IMR-90 (cell line): ENCODE measurements at regions not wholly inside any gene's neighbourhood (a gene's known extent, or its start where the extent isn't known, plus 50 kb on each side); places are given as distances from the start of the nearest gene placed in this dataset.

Experiments
- ATAC-seq: fragments of 200-7000 bp; cut with Tn5 transposase; 2 replicates; pipeline ENCODE4 v1.9.1; 2020; ENCODE audit warnings: low read depth, mild to moderate bottlenecking, moderate library complexity
- BruUV-seq: library from RNA; stranded (reverse); fragments of 400-500 nt; replicated peaks from 2 replicates; lab custom pipeline; 2021; lab: Mats Ljungman, UMichigan
- CTCF ChIA-PET: fragments of 300-600 bp; formaldehyde crosslinking; extraction: SDS; loops from one replicate; lab custom pipeline; 2021; ENCODE audit warnings: antibody characterized with exemption; lab: Yijun Ruan, JAX
- POLR2A ChIA-PET: fragments of 300-600 bp; sonication (Branson Sonifier 250); formaldehyde crosslinking; loops from one replicate; lab custom pipeline; 2022; ENCODE audit warnings: antibody characterized with exemption; ENCODE audit not compliant: unreplicated experiment; lab: Charles Lee
- DNase-seq: peaks from one replicate; pipeline ENCODE4 v3.0.0; 2013
- H2AFZ ChIP-seq: replicated peaks from 2 replicates; pipeline ENCODE3; 2013; ENCODE audit warnings: low read length, mild to moderate bottlenecking; ENCODE audit not compliant: poor library complexity
- H2AK5ac ChIP-seq: 2 replicates; pipeline ENCODE4 v1.6.1; 2013; ENCODE audit warnings: low read depth, low read length, inconsistent platforms
- H2AK9ac ChIP-seq: replicated peaks from 2 replicates; pipeline ENCODE3; 2013; ENCODE audit warnings: mild to moderate bottlenecking, low read depth, low read length, moderate library complexity; ENCODE audit not compliant: poor library complexity
- H2BK120ac ChIP-seq: 2 replicates; pipeline ENCODE4 v1.6.1; 2013; ENCODE audit warnings: low read depth, low read length, inconsistent platforms
- H2BK15ac ChIP-seq: 3 replicates; pipeline ENCODE4 v1.6.1; 2013; ENCODE audit warnings: low read depth, low read length, inconsistent platforms
- H2BK20ac ChIP-seq: 2 replicates; pipeline ENCODE4 v1.6.1; 2013; ENCODE audit warnings: low read depth, mild to moderate bottlenecking, inconsistent platforms, low read length, moderate library complexity
- H2BK5ac ChIP-seq: 2 replicates; pipeline ENCODE4 v1.6.1; 2013; ENCODE audit warnings: mild to moderate bottlenecking, low read depth, low read length, inconsistent platforms; ENCODE audit not compliant: poor library complexity, severe bottlenecking
- H3K14ac ChIP-seq: replicated peaks from 2 replicates; pipeline ENCODE4 v1.6.1; 2013; ENCODE audit warnings: low read depth, low read length, inconsistent platforms
- H3K18ac ChIP-seq: 2 replicates; pipeline ENCODE4 v1.6.1; 2013; ENCODE audit warnings: low read depth, low read length, control low read depth
- H3K23ac ChIP-seq: 2 replicates; pipeline ENCODE4 v1.6.1; 2013; ENCODE audit warnings: low read depth, low read length, inconsistent platforms
- H3K27ac ChIP-seq: 2 replicates; pipeline ENCODE4 v1.5.1; 2013; ENCODE audit warnings: mild to moderate bottlenecking, control low read depth, low read length; ENCODE audit not compliant: insufficient read depth
- H3K27me3 ChIP-seq: 2 replicates; pipeline ENCODE4 v1.6.1; 2013; ENCODE audit warnings: low read length; ENCODE audit not compliant: control insufficient read depth, insufficient read depth
- H3K36me3 ChIP-seq: 2 replicates; pipeline ENCODE4 v1.6.1; 2013; ENCODE audit warnings: low read length, mixed read lengths; ENCODE audit not compliant: control insufficient read depth, insufficient read depth
- H3K4ac ChIP-seq: 2 replicates; pipeline ENCODE4 v1.6.1; 2013; ENCODE audit warnings: low read depth, low read length, inconsistent platforms
- H3K4me1 ChIP-seq: 2 replicates; pipeline ENCODE4 v1.6.1; 2013; ENCODE audit warnings: low read length, mixed read lengths; ENCODE audit not compliant: control insufficient read depth, insufficient read depth
- H3K4me2 ChIP-seq: 2 replicates; pipeline ENCODE4 v1.6.1; 2013; ENCODE audit warnings: low read depth, mild to moderate bottlenecking, control low read depth, low read length, moderate library complexity
- H3K4me3 ChIP-seq: 2 replicates; pipeline ENCODE4 v1.5.1; 2013; ENCODE audit warnings: low read depth, mild to moderate bottlenecking, control low read depth, low read length, moderate library complexity; ENCODE audit not compliant: insufficient read depth
- H3K56ac ChIP-seq: 2 replicates; pipeline ENCODE4 v1.6.1; 2013; ENCODE audit warnings: low read length, inconsistent platforms; ENCODE audit not compliant: insufficient read depth; ENCODE audit errors: extremely low read depth
- H3K79me1 ChIP-seq, 2 experiments: 2 replicates each; pipeline ENCODE4 v1.6.1; 2013; ENCODE audit warnings: low read length in 2 of 2, inconsistent platforms in 1 of 2, low read depth in 1 of 2
- H3K9ac ChIP-seq: 2 replicates; pipeline ENCODE4 v1.6.1; 2013; ENCODE audit warnings: low read depth, low read length, control low read depth
- H3K9me1 ChIP-seq: 2 replicates; pipeline ENCODE4 v1.6.1; 2013; ENCODE audit warnings: low read length, inconsistent platforms; ENCODE audit not compliant: insufficient read depth
- H3K9me3 ChIP-seq: 2 replicates; pipeline ENCODE4 v1.6.1; 2013; ENCODE audit warnings: low read length; ENCODE audit not compliant: control insufficient read depth, insufficient read depth
- H4K20me1 ChIP-seq: 2 replicates; pipeline ENCODE4 v1.6.1; 2013; ENCODE audit warnings: low read length, inconsistent platforms; ENCODE audit not compliant: insufficient read depth
- H4K5ac ChIP-seq: 2 replicates; pipeline ENCODE4 v1.6.1; 2013; ENCODE audit warnings: mild to moderate bottlenecking, low read depth, low read length, control low read depth
- H4K8ac ChIP-seq, 2 experiments: 2 replicates each; pipeline ENCODE4 v1.6.1; 2013; ENCODE audit warnings: low read depth in 2 of 2, low read length in 2 of 2, control low read depth in 1 of 2, inconsistent platforms in 1 of 2
- H4K91ac ChIP-seq: 2 replicates; pipeline ENCODE4 v1.6.1; 2013; ENCODE audit warnings: low read depth, low read length, inconsistent platforms; ENCODE audit not compliant: insufficient read depth
- BHLHE40 ChIP-seq: fragments of 150-350 bp; IDR thresholded peaks from 2 replicates; pipeline ENCODE4 v1.6.1; 2016; ENCODE audit warnings: mild to moderate bottlenecking, low read depth, low read length
- CEBPB ChIP-seq: IDR thresholded peaks from 2 replicates; pipeline ENCODE4 v1.6.1; 2012; ENCODE audit warnings: low read depth, low read length, improper control_type of control experiment
- CHD1 ChIP-seq: IDR thresholded peaks from 2 replicates; pipeline ENCODE4 v1.6.1; 2012; ENCODE audit warnings: low read depth, low read length, improper control_type of control experiment
- CTCF ChIP-seq: conservative IDR thresholded peaks from 2 replicates; pipeline ENCODE4 v1.5.1; 2012; ENCODE audit warnings: mild to moderate bottlenecking, low read depth, low read length, improper control_type of control experiment
- ELK1 ChIP-seq: fragments of 150-350 bp; IDR thresholded peaks from 2 replicates; pipeline ENCODE4 v1.6.1; 2016; ENCODE audit warnings: low read depth, mild to moderate bottlenecking, low read length, moderate library complexity, borderline replicate concordance
- FOS ChIP-seq: fragments of 150-350 bp; IDR thresholded peaks from 2 replicates; pipeline ENCODE4 v1.6.1; 2016; ENCODE audit warnings: low read depth, low read length
- MAFK ChIP-seq: IDR thresholded peaks from 2 replicates; pipeline ENCODE4 v1.6.1; 2012; ENCODE audit warnings: low read depth, low read length, improper control_type of control experiment
- MAZ ChIP-seq: IDR thresholded peaks from 2 replicates; pipeline ENCODE4 v1.6.1; 2012; ENCODE audit warnings: low read depth, mild to moderate bottlenecking, low read length, improper control_type of control experiment, moderate library complexity, borderline replicate concordance
- MXI1 ChIP-seq: IDR thresholded peaks from 2 replicates; pipeline ENCODE4 v1.6.1; 2012; ENCODE audit warnings: low read depth, mild to moderate bottlenecking, low read length, moderate library complexity, borderline replicate concordance
- NFE2L2 ChIP-seq: fragments of 150-350 bp; IDR thresholded peaks from 2 replicates; pipeline ENCODE4 v1.6.1; 2016; ENCODE audit warnings: low read depth, mild to moderate bottlenecking, low read length
- POLR2A ChIP-seq: IDR thresholded peaks from 2 replicates; pipeline ENCODE4 v1.6.1; 2012; ENCODE audit warnings: mild to moderate bottlenecking, low read depth, low read length
- RAD21 ChIP-seq: IDR thresholded peaks from 2 replicates; pipeline ENCODE4 v1.6.1; 2012; ENCODE audit warnings: low read length, improper control_type of control experiment
- RCOR1 ChIP-seq: IDR thresholded peaks from 2 replicates; pipeline ENCODE4 v1.6.1; 2012; ENCODE audit warnings: mild to moderate bottlenecking, low read length, improper control_type of control experiment; ENCODE audit not compliant: insufficient replicate concordance
- RFX5 ChIP-seq: IDR thresholded peaks from 2 replicates; pipeline ENCODE4 v1.8.0; 2012; ENCODE audit warnings: low read depth, mild to moderate bottlenecking, low read length, moderate library complexity
- SMC3 ChIP-seq: fragments of 150-350 bp; IDR thresholded peaks from 2 replicates; pipeline ENCODE4 v1.6.1; 2016; ENCODE audit warnings: low read depth, mild to moderate bottlenecking, antibody characterized with exemption, low read length, moderate library complexity
- USF2 ChIP-seq: fragments of 150-350 bp; IDR thresholded peaks from 2 replicates; pipeline ENCODE4 v1.6.1; 2017; ENCODE audit warnings: mild to moderate bottlenecking, antibody characterized with exemption, low read length, low read depth
- dilution Hi-C: fragments of 300-500 bp; cut with HindIII; formaldehyde crosslinking; loops from one replicate; pipeline ENCODE4 v1.14.3; 2018; ENCODE audit warnings: low sequenced_read_pairs; ENCODE audit not compliant: unreplicated experiment
- in situ Hi-C: fragments of 300-500 bp; cut with MboI; formaldehyde crosslinking; loops from 3 replicates; pipeline ENCODE4 v1.14.3; 2019; ENCODE audit warnings: low sequenced_read_pairs, inconsistent platforms, mixed read lengths
- intact Hi-C: fragments of 100-400 bp; cut with micrococcal nuclease; formaldehyde crosslinking; loops from 2 replicates; pipeline ENCODE4 v1.10.0; 2022

- H3K27ac ChIP-seq: no peak overlapping the region
- DNase-seq (no peak), ATAC-seq (no peak)
- H2AFZ ChIP-seq: no peak overlapping the region
- no peak overlapping the region for H2BK15ac ChIP-seq
- H3K4me1 ChIP-seq: no peaks in the 10 kb centered on the region
- H3K9ac ChIP-seq: no peak overlapping the region
- H4K5ac ChIP-seq: no peak overlapping the region
- H2BK20ac ChIP-seq: no peak overlapping the region
- H2BK5ac ChIP-seq: no peak overlapping the region
- intact Hi-C loops (no loop called here), dilution Hi-C loops (no loop called here), in situ Hi-C loops (no loop called here)
- no peak overlapping the region for H2AK9ac ChIP-seq
- no peaks in the 10 kb centered on the region for H4K20me1 ChIP-seq
- POLR2A ChIA-PET: no interaction called here
- no peaks in the 10 kb centered on the region for H3K36me3 ChIP-seq
- H3K27me3 ChIP-seq: no peaks in the 10 kb centered on the region
- TF ChIP-seq MXI1 (no peak), RAD21 (no peak), POLR2A (no peak), BHLHE40 (no peak), RFX5 (no peak), MAFK (no peak), SMC3 (no peak), CEBPB (no peak), MAZ (no peak), NFE2L2 (no peak), RCOR1 (no peak), CTCF (no peak), ELK1 (no peak), USF2 (no peak), CHD1 (no peak), FOS (no peak)
- H3K9me1 ChIP-seq: no peaks in the 10 kb centered on the region
- no peak overlapping the region for H3K4ac ChIP-seq
- no peak overlapping the region for H3K56ac ChIP-seq
- H3K4me3 ChIP-seq: no peak overlapping the region
- BruUV-seq: no TSS peak
- H2AK5ac ChIP-seq: no peak overlapping the region
- no peak overlapping the region for H4K8ac ChIP-seq
- H3K9me3 ChIP-seq: peaks cover 5% of the 10 kb centered on the region
- CTCF ChIA-PET: no interaction called here
- H3K79me1 ChIP-seq: no peaks in the 10 kb centered on the region
- no peak overlapping the region for H3K14ac ChIP-seq
- H3K23ac ChIP-seq: no peak overlapping the region
- no peak overlapping the region for H3K4me2 ChIP-seq
- H4K91ac ChIP-seq: no peak overlapping the region
- H3K18ac ChIP-seq: no peak overlapping the region
- H2BK120ac ChIP-seq: no peak overlapping the region
Observed at GRCh38 chr2:79447463-79447862, 65.4 kb upstream of the CTNNA2 start.
